ENCODE measurements at regions not wholly inside any gene's neighbourhood (a gene's known extent, or its start where the extent isn't known, plus 50 kb on each side); places are given as distances from the start of the nearest gene placed in this dataset.

- no peak for TF ChIP-seq ISL1 (CRISPR knock-in tag; IDR thresholded peaks at IDR 0.05)
- no peak for TF ChIP-seq OSR1 (CRISPR knock-in tag; IDR thresholded peaks at IDR 0.05)
- TF ChIP-seq ZNF565 (CRISPR knock-in tag; conservative IDR thresholded peaks at IDR 0.05; ENCODE audit: low read depth): no peak
- no peak for TF ChIP-seq ZFP3 (CRISPR knock-in tag; IDR thresholded peaks at IDR 0.05)
- peak; percentile 43; the same call in 2 of the 3 replicates for ATAC-seq
Observed at GRCh38 chrX:131734621-131735020, 190.7 kb downstream of the OR13H1 start.

GRCh38 chrX:131735127-131735526, 191.3 kb downstream of the OR13H1 start:
- TF ChIP-seq ZFP30 (CRISPR knock-in tag; IDR thresholded peaks at IDR 0.05): no peak
- no peak for TF ChIP-seq POU6F1 (CRISPR knock-in tag; IDR thresholded peaks at IDR 0.05; ENCODE audit: borderline replicate concordance, low read depth)
- TF ChIP-seq TCF4 (CRISPR knock-in tag; IDR thresholded peaks at IDR 0.05; ENCODE audit: borderline replicate concordance): no peak
- TF ChIP-seq RARB (CRISPR knock-in tag; IDR thresholded peaks at IDR 0.05): no peak
- TF ChIP-seq ZNF8 (CRISPR knock-in tag; IDR thresholded peaks at IDR 0.05): no peak
- TF ChIP-seq ZFP3 (CRISPR knock-in tag; IDR thresholded peaks at IDR 0.05): no peak
- no peak for TF ChIP-seq PPARA (CRISPR knock-in tag; IDR thresholded peaks at IDR 0.05; ENCODE audit: borderline replicate concordance)
- TF ChIP-seq CREB5 (CRISPR knock-in tag; IDR thresholded peaks at IDR 0.05; ENCODE audit: low read depth): no peak
- TF ChIP-seq TOX (CRISPR knock-in tag; IDR thresholded peaks at IDR 0.05; ENCODE audit: borderline replicate concordance): no peak
- no peak for TF ChIP-seq ESRRG (CRISPR knock-in tag; IDR thresholded peaks at IDR 0.05)
- TF ChIP-seq SNAI2 (CRISPR knock-in tag; IDR thresholded peaks at IDR 0.05): no peak
- TF ChIP-seq OSR1 (CRISPR knock-in tag; IDR thresholded peaks at IDR 0.05): no peak
- TF ChIP-seq CSDC2 (CRISPR knock-in tag; IDR thresholded peaks at IDR 0.05): no peak
- TF ChIP-seq TSHZ2 (CRISPR knock-in tag; IDR thresholded peaks at IDR 0.05): no peak
- no peak for TF ChIP-seq BACH2 (CRISPR knock-in tag; IDR thresholded peaks at IDR 0.05; ENCODE audit: borderline replicate concordance)
- TF ChIP-seq ZNF565 (CRISPR knock-in tag; conservative IDR thresholded peaks at IDR 0.05; ENCODE audit: low read depth): no peak
- no peak for TF ChIP-seq CSRNP3 (CRISPR knock-in tag; IDR thresholded peaks at IDR 0.05)
- no peak for TF ChIP-seq ARNTL (CRISPR knock-in tag; IDR thresholded peaks at IDR 0.05; ENCODE audit: borderline replicate concordance, low read depth)
- TF ChIP-seq ZC3H10 (CRISPR knock-in tag; IDR thresholded peaks at IDR 0.05): no peak

GRCh38 chrX:131739823-131740222, 195.9 kb downstream of the OR13H1 start:
- TF ChIP-seq TCF4 (CRISPR knock-in tag; IDR thresholded peaks at IDR 0.05; ENCODE audit: borderline replicate concordance) (no peak), SNAI2 (CRISPR knock-in tag; IDR thresholded peaks at IDR 0.05) (no peak), ZFP3 (CRISPR knock-in tag; IDR thresholded peaks at IDR 0.05) (no peak), ZNF565 (CRISPR knock-in tag; conservative IDR thresholded peaks at IDR 0.05; ENCODE audit: low read depth) (no peak), GLIS3 (CRISPR knock-in tag; IDR thresholded peaks at IDR 0.05) (no peak), ARNTL (CRISPR knock-in tag; IDR thresholded peaks at IDR 0.05; ENCODE audit: borderline replicate concordance, low read depth) (no peak), ISL1 (CRISPR knock-in tag; IDR thresholded peaks at IDR 0.05) (no peak), POU6F1 (CRISPR knock-in tag; IDR thresholded peaks at IDR 0.05; ENCODE audit: borderline replicate concordance, low read depth) (no peak), ZNF70 (CRISPR knock-in tag; IDR thresholded peaks at IDR 0.05) (no peak), ESRRG (CRISPR knock-in tag; IDR thresholded peaks at IDR 0.05) (no peak), ZFP30 (CRISPR knock-in tag; IDR thresholded peaks at IDR 0.05) (no peak), CREB5 (CRISPR knock-in tag; IDR thresholded peaks at IDR 0.05; ENCODE audit: low read depth) (no peak), PPARA (CRISPR knock-in tag; IDR thresholded peaks at IDR 0.05; ENCODE audit: borderline replicate concordance) (no peak), CSDC2 (CRISPR knock-in tag; IDR thresholded peaks at IDR 0.05) (no peak), OSR1 (CRISPR knock-in tag; IDR thresholded peaks at IDR 0.05) (no peak), RARB (CRISPR knock-in tag; IDR thresholded peaks at IDR 0.05) (no peak), PATZ1 (CRISPR knock-in tag; IDR thresholded peaks at IDR 0.05; ENCODE audit: borderline replicate concordance) (no peak)
- no peak for ATAC-seq

More at GRCh38 chrX:131735127-131735526, 191.3 kb downstream of the OR13H1 start:
- no peak for ATAC-seq

Measured in SK-N-SH treated with all-trans-retinoic acid at 6 μM for 48 hours (cell line).